HG02610 (cell line): ENCODE measurements at regions not wholly inside any gene's neighbourhood (a gene's known extent, or its start where the extent isn't known, plus 50 kb on each side); places are given as distances from the start of the nearest gene placed in this dataset.

Experiments
- ATAC-seq: cut with Tn5 transposase; IDR thresholded peaks from one replicate; pipeline ENCODE4 v1.9.1; 2021; ENCODE audit warnings: mild to moderate bottlenecking, moderate library complexity; ENCODE audit not compliant: unreplicated experiment

DNA sequence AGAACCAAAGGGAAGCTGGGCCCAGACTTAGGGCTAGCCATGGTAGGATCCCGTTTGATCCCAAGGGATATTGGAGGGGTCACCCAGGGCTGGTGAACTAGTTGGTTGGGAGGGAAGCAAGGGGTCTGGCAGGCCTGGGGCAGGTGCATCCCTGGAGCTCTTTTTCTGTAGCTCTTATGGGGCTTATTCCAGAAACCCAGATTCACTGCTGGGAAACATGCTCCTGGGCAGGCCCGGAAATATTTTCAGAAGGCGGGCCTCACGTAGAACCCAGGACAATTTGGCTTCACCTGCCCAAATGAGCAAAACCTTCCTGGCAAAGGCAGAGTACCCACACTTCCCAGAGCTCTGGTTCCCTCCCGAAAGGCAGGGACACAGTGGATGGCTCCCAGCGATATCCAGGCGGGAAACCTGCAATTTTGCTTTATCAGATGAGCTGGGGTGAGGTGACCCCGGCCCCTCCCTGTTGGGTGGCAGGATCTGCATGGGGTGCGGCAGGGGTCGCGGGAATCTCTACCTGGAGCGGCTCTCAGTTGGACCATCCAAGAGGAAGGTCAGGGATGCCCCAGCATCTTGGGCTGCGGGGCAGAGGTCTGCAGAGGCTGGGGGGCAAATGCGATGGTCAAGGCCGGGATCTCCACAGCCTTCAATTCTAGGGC, 533.9 kb downstream of the TCERG1L start:
- no peak for ATAC-seq

DNA sequence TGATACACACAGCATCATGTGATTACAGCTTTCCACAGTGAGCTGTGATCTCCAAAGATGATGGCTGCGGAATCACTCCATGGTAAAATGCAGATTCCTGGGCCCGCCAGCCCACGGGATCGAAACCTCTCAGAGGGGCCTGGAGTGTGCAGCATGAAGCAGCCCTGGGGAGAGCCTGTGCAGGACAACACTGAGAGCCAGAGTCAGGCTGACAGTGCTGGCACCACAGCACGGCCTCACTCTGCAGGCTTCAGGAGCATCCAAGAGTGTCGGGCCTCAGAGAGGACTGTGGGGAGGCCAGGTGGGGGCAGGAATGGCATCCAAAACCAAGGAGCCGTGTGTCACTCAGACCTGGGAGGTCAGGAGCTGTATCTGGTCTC, 533.4 kb downstream of the TCERG1L start:
- no peak for ATAC-seq

DNA sequence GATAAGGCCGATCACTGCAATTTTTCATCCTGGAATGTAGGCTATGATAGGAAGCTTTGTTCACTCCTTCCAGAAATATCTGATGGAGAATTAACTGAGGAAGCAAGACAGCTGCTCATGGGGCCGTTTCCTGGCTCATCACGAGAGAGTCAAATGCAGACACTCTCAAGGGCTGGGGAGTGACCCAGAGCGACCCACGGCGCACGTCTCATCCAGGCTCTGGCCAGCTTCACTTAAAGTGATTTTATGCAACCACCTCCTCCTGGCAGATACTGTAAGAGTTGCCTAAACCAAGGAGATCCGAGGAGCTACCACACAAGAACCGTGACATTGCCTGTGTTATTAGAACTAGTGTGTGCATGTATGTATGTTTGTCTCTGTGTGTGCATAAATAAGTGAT, 530.8 kb downstream of the TCERG1L start:
- no peak for ATAC-seq

DNA sequence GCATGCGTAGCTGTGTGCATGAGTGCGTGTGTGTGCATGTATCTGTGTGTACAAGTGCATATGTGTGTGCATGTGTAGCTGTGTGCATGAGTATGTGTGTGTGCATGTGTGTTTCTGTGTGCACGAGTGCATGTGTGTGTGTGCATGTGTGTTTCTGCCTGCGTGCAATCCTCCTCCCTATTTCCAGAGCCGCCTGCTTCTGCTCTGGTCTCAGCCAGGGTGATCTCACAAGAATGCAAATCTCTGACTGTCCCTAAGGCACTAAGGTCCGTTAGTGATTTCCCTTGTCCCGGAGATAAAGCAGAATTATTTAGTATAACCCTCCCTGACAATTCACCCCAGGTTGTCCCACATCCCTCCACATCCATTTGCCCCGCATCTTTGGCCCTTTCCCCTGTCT, 530.3 kb downstream of the TCERG1L start:
- no peak for ATAC-seq

DNA sequence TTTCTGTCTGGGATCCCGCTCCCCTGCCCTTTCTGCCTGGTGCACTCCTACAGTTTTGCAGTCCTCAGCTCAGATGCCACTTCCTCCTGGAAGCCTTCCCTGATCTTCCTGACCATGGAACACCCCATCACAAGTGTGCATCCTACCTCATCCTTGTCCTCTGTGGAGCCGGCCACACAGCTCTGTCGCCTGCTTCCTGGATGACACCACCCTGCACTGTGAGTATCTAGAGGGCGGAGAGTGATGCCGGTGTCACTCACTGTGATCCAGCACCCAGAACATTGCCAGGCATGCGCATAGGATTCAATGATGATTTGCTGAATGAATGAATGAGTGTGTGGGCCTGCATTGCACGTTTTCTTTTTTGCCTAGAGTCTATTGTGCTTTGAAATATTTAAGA, 529.9 kb downstream of the TCERG1L start:
- no peak for ATAC-seq

DNA sequence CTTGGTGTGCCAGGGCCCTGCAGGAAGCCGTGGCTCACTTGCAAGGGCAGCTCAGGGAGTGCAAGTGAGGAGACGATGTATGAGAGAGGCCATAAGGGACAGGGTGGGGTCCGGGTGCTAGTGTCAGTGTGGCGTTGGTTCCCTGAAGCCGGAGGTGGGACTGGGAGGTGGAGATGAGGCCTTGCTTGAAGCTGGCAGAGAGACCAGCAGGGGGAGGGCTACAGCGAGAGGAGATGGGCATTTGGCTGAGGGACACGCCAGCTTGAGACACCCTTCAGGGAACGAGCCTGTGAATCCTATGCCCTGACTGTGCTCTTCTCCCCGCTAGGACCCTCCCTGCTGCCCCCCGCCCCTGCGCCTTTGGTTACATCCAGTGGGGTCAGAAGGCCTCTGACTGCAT, 529.1 kb downstream of the TCERG1L start:
- ATAC-seq: no peak

DNA sequence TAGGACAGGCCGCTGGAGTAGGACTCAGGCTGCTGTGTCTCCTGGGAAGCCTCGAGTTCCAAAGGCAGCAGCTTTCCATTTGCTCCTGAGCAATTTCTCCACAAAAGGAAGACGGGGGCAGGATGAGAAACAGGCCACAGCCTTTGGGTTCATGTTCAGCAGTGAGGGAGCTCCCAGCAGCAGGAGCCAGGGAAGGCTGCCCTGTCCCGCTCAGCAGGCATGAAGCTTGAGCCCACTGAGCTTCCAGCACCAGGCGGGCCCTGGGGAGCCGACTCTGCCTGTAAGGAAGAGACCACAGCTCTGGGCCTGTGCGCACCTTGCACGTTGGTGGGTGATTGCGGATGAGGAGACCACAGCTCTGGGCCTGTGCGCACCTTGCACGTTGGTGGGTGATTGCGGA, 527.2 kb downstream of the TCERG1L start:
- ATAC-seq: no peak

DNA sequence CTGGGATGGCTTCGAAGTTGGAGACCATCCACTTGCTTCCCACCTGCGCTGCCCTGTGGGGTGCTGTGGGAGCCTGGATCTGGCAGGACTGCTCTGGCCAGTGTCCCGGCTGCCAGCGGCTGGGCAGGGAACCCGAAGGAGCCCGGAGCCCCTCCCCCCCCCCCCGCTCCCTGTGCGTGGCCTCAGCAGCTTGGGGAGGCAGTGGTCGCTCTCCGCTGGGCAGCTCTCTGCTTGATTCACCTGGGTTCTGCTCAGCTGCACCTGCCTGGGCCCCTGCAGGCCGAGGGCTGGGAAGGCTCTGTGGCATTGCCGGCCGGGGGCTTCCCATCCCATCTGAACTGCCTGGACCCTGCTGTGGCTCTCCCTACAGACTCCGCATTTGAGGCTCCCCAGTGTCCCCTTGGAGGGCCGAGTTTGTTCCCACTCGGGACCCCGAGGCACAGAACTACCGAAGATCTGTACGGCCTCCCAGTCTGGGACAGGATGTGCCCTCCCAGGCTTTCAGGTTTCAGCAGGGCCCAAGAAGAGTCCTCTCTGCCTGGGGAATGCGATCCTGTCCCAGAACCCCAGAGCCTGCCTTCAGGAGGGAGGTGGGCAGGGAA, 525.1 kb downstream of the TCERG1L start:
- ATAC-seq: no peak

DNA sequence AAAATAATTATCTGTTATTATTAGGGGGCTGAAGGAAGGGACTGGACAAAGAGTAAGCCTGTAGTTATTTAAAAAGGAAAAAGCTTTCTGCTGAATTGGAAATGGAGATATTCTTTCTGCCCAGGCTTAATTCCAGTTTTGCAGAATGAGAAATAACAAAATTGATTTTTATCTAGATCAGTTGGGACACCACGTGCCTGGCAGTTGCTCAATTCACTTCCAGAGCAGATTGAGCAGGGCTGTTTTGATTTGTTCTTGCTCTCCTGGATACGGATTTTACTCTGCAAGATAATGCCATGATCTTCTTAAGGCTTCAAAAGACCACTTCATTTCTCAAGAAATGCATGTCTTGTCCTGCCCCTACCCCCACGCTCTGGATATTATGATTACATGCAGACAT, 524.3 kb downstream of the TCERG1L start:
- ATAC-seq: no peak

DNA sequence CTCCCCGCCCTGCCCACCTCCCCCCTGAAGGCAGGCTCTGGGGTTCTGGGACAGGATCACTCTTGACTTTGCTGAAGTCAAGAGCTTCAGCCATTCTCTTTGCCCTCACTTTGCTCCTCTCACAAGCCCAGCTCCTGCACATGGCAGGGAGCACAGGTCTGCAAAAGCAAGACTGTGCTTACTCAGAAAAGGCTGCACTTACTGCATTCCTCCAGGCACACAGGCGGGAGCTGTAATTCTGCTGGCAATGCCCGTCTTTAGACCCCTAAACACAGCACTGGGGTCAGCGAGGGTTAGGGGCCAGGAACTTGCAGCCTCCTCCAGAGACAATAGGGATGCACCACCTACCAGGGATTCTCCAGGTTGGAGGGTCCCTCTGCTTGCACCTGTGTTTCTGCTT, 523.7 kb downstream of the TCERG1L start:
- no peak for ATAC-seq

DNA sequence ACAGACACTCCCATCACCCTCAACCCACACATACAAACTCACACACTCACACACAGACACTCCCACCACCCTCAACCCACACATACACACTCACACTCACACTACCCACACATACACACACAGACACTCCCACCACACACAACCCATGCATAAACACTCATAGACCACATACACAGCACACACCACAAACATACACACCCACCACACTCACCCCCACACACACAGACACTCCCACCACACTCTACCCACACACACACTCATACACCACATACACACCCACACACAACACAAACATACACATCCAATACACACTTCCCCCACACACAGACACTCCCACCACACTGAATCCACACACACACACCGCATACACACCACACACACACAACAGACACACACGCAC, 521.2 kb downstream of the TCERG1L start:
- no peak for ATAC-seq

DNA sequence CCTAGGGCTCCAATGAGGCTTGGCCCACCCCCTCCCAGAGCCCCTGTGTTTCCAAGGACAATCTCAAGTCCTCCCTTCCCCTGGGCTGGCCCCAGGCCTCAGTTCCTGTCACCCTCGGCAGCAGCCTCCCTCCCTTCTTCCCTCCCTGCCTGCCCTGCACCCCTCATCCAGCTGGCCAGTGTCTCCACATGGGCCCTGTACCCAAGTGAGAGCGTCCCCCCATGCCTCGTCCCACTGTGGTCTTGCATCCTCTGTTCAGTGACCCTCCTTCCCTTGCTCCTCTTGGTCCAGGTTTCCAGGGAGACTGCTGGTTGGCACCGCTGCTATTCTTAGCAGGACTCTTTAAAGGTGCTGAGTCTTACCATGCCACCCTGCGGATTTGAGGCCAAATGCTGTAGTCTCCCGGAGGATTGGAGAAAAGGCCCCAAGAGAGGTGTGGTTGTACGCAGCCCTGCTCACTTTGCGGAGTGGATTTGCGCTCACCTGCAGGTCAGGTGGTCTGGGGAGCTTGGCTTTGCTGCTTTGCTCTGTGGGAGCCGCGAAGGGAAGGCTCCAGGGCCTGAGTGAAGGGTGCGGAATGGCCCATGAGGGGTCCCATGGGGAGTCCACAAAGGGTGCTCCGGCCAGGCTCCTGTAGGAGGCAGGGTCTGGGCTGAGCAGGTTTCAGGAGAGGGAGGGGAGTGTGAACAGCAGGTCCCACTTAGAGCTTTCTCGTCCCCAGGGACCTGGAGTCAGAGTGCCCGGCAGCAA, 519.2 kb downstream of the TCERG1L start:
- no peak for ATAC-seq

DNA sequence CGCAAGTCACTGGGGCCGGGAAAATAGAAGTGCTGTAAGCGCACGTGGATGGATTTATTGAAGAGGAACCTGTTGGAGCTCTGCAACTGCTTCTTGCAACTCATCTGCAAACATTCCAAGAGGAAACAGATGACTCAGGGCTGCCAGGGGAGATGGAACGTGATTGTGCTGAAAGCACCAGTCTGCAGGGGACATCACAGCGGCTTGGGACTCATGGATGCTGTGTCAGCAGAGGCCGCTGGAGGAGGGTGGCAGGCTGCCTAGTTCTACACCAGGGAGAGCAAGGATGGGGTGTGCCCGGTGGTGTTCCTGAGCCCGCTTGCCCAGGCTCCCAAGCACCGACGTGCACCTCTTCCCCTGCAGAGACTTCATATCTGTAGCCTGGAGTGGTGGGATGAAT, 515.7 kb downstream of the TCERG1L start:
- no peak for ATAC-seq

DNA sequence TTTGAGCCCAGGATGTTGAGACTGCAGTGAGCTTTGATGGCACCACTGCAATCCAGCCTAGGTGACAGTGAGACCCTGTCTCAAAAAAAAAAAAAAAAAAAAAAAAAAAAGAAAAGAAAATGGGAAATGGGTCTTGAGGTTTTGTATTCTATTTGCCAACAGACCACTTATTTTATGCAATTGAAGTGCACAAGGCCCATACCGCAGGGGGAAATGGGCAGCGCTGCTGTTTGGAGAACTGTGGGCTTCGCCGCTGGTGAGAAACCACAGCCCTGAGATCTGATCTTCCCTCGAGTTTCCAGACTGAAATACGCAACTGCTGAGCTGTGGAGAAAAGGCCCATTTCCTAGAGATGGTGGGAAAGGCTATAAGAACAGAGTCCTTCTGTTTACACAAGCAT, 512.0 kb downstream of the TCERG1L start:
- ATAC-seq: no peak

DNA sequence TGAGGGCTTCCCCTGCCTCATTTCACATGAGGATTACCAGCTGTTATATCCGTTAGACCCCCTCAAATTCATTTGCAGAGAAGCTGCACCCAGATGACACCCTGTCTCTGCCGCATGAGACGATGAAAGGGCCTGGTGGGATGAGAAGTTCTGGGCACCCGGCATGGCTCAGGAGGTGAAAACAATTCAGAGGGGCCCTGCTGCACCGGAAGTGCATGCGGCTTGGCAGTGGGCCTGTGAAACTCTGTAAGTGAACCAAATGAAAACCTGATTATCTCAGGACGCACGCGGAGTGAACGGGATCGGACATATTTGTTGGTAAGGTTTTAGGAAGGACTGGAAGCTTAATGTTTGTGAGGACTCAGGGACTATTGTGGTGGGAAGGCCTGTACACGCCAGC, 511.2 kb downstream of the TCERG1L start:
- ATAC-seq: no peak

DNA sequence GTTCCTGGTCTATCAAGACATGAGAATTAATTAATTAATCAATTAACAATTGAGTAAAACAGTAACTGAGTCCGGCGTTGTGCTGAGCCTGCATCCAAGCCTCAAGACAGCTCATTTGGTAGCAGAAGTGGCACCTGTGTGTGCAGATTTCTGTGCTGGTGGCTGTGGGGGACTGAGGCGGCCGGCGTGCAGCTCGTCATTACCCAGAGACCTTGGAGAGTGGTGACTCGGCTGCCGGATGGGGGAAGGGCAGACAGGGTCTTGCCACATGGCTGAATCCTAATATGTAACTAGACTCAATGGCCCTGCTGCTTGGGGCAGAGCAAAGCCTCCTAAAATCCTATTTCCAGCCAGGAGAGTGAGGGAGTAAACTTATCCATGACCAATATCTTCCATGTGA, 510.2 kb downstream of the TCERG1L start:
- no peak for ATAC-seq

DNA sequence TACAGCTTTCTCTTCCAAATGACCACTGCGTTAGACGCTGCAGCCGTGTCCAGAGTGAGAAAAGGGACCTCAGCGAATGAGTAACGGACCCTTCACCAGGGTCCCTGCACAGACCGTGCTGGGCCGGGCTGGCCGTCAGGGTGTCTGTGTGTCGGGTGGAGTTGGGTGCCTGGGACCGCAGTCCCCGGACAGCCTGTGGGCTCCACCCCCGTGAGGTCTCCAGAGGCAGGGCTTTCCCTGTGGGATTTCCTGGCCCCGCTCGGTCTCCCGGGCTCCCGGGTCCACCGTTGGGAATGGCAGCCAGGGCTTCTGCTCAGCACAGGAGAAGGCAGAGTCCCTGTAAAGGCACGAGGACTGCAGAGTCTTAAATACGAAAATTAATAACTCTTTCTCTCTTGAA, 509.7 kb downstream of the TCERG1L start:
- ATAC-seq: no peak

DNA sequence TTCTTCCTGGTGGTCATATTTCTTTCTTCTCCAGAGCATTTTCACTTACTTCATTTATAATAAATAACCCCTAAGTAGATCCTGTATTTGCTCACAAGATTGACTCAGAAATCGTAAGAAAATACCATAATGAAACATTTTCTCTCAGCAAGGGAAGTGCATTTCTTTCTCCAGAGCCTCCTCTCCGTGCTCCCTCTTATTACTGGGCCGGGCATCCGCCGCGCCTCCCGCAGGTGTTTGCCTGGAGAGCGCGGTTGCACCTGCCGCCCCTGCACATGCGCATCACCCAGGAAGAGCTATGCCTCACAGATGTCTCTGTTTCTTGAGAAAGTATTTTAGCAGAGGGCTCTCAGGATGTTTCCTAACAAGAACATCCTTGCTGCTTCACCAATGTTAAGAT, 509.2 kb downstream of the TCERG1L start:
- ATAC-seq: no peak

DNA sequence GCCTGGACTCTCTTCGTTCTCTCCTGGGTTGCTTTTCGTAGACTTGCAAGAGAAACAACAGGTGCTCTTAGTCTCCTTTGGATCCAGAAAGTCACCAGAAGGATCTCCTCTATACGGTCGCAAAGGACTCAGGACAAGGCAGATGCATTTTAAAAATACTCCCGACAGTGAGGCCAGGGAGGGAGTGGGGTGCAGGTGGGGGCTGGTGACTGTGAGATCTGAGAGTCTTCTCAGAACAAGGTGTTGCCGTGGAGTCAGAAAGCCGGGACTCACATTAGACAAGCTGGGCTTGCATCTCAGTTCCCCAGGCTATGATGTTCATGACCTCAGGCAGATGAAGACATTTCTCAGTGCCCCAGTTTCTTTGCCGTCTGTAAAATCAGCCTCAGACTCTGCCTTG, 507.2 kb downstream of the TCERG1L start:
- no peak for ATAC-seq

DNA sequence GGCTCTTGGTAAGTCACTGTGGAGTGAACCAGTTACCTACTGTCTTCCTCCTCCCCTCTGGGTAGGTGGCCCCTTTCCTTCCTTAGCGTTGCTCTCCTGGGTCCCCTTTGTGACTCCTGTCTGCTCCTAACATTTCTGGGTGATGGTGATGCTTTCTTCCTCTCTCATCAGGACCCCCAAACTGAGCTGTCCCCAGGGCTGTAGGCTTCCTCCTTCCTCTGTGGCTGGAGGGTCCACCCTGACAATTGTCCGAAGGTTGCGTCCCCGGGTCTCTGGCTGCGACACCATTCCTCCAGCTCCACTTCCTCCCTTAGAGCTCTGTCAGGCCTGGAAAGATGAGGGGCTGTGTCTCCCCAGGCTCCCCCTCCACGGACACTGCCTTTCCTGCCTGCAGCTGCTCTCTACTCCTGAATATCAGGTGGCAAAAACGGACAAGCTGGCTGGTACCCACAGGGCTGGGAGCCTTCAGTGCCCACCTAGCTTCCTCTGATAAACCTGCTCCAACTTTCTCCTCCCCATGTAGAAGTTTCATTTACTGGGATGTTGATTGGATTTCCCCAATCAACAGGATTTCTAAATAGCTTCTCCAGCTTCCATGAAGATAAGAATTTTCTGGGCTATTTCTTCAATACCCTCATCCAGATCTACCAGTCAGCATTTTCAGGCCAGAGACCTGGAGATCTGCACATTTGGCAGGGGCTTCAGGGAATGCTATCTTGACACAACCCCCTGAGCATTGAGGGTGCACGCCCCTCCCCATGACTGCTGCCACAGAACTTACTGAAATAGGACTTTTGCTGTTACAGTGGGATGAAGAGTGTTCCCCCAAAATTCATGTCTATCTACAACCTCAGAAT, 506.5 kb downstream of the TCERG1L start:
- ATAC-seq: no peak

DNA sequence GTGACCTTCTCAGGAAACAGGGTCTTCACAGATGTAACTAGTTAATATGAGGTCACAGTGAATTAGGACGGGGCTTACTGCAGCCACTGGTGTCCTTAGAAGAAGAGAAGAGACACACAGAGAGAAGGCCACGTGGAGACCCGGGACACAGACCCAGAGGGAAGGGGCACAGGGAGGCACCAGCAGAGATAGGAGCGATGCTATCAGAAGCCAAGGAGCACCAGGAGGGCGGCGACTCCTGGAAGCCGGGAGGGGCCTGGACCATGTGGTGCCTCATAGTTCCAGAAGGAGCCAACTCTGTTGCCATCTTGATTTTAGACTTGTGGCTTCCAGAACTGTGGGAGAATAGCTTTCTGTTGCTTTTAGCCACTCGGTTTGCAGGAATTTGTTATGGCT, 505.9 kb downstream of the TCERG1L start:
- ATAC-seq: no peak

DNA sequence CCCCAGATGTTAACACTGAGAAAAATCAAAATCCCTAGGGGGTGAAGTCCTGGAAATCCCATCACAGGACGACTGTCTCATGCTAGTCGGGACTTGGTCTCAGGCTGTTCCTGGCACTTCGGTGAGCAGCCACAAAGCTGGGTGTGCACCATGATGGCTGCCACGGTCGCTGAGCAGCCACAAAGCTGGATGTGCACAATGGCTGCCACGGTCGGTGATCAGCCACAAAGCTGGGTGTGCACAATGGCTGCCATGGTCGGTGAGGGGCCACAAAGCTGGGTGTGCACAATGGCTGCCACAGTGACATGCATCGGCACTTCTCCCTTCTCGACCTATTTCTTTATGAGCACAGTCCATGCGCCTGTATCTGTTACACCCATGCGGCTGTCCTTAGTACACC, 505.1 kb downstream of the TCERG1L start:
- ATAC-seq: no peak
